Bronchial epithelial cell (primary cell): ENCODE measurements at regions not wholly inside any gene's neighbourhood (a gene's known extent, or its start where the extent isn't known, plus 50 kb on each side); places are given as distances from the start of the nearest gene placed in this dataset.

Experiments
- DNase-seq: peaks from one replicate; pipeline ENCODE4 v3.0.0-alpha.2; 2010; ENCODE audit warnings: low read depth
- FAIRE-seq: peaks from 2 replicates; lab custom pipeline; 2011; peaks lifted over from hg19 to GRCh38; lab: Jason Lieb, UNC
- H3K27me3 ChIP-seq: 2 replicates; pipeline ENCODE4 v1.5.1; 2011; ENCODE audit warnings: low read length; ENCODE audit not compliant: control insufficient read depth, insufficient read depth
- H3K36me3 ChIP-seq: 2 replicates; pipeline ENCODE4 v1.5.1; 2011; ENCODE audit warnings: low read length; ENCODE audit not compliant: control insufficient read depth, insufficient read depth
- H3K4me3 ChIP-seq: 2 replicates; pipeline ENCODE4 v1.5.1; 2011; ENCODE audit warnings: mild to moderate bottlenecking, low read depth, low read length, control low read depth
- CTCF ChIP-seq: IDR thresholded peaks from 2 replicates; pipeline ENCODE4 v1.5.1; 2011; ENCODE audit warnings: mild to moderate bottlenecking, moderate library complexity, low read length, control low read depth, inconsistent platforms; ENCODE audit not compliant: insufficient read depth, severe bottlenecking

- H3K4me3 ChIP-seq: no peak overlapping the region
- FAIRE-seq (no peak), DNase-seq (no peak)
- no peaks in the 10 kb centered on the region for H3K36me3 ChIP-seq
- H3K27me3 ChIP-seq: no peaks in the 10 kb centered on the region
- TF ChIP-seq CTCF: no peak
Measured at GRCh38 chr11:130612291-130612851, 163.9 kb downstream of the ADAMTS15 start.

GRCh38 chr11:130613396-130613795, 165.0 kb downstream of the ADAMTS15 start:
- no peak overlapping the region for H3K4me3 ChIP-seq
- DNase-seq (no peak), FAIRE-seq (no peak)
- H3K36me3 ChIP-seq: no peaks in the 10 kb centered on the region
- H3K27me3 ChIP-seq: no peaks in the 10 kb centered on the region
- no peak for TF ChIP-seq CTCF

- Histone ChIP-seq H3K27me3 (no peaks in the 10 kb centered on the region), H3K36me3 (no peaks in the 10 kb centered on the region), H3K4me3 (no peak overlapping the region)
- FAIRE-seq (no peak), DNase-seq (no peak)
- no peak for TF ChIP-seq CTCF
Measured at GRCh38 chr11:130614591-130614990, 166.1 kb downstream of the ADAMTS15 start.

- FAIRE-seq: no peak
- DNase-seq: no peak
- H3K4me3 ChIP-seq: no peak overlapping the region
- no peaks in the 10 kb centered on the region for H3K36me3 ChIP-seq
- H3K27me3 ChIP-seq: no peaks in the 10 kb centered on the region
- TF ChIP-seq CTCF: no peak
Measured at GRCh38 chr11:130615561-130615960, 167.1 kb downstream of the ADAMTS15 start.

GRCh38 chr11:130616573-130616972, 168.1 kb downstream of the ADAMTS15 start:
- no peaks in the 10 kb centered on the region for H3K36me3 ChIP-seq
- no peak for DNase-seq
- H3K27me3 ChIP-seq: no peaks in the 10 kb centered on the region
- TF ChIP-seq CTCF: no peak
- no peak for FAIRE-seq
- no peak overlapping the region for H3K4me3 ChIP-seq

- FAIRE-seq (no peak), DNase-seq (no peak)
- no peak for TF ChIP-seq CTCF
- Histone ChIP-seq H3K36me3 (no peaks in the 10 kb centered on the region), H3K4me3 (no peak overlapping the region), H3K27me3 (no peaks in the 10 kb centered on the region)
Measured at GRCh38 chr11:130617001-130617400, 168.6 kb downstream of the ADAMTS15 start.
